ENCODE measurements at regions not wholly inside any gene's neighbourhood (a gene's known extent, or its start where the extent isn't known, plus 50 kb on each side); places are given as distances from the start of the nearest gene placed in this dataset.

- Mint-ChIP-seq H3K4me1 (ENCODE audit: insufficient read depth, unreplicated experiment) (no peaks in the 10 kb centered on the region), H3K36me3 (ENCODE audit: insufficient read depth, unreplicated experiment) (no peaks in the 10 kb centered on the region), H3K4me3 (ENCODE audit: unreplicated experiment) (peak overlapping the region; percentile 43), H3K27me3 (ENCODE audit: insufficient read depth, unreplicated experiment) (peaks cover 38% of the 10 kb centered on the region), H3K27ac (ENCODE audit: low read depth, unreplicated experiment) (no peak overlapping the region), H3K9me3 (ENCODE audit: unreplicated experiment) (no peaks in the 10 kb centered on the region)
- POLR2A ChIA-PET: no interaction called here
- BruUV-seq (replicated peaks): no TSS peak
- TF ChIP-seq CTCF (IDR thresholded peaks at IDR 0.05; ENCODE audit: unreplicated experiment): no peak
- DNase-seq (ENCODE audit: unreplicated experiment): peak; percentile 14
- intact Hi-C loops (cut with micrococcal nuclease): no loop called here
- CTCF ChIA-PET: interaction anchor here (0.6 kb wide), 1 partner anchor 13 kb away, joined by 3 read pairs; no protein-coding TSS in a partner anchor
Observed at GRCh38 chr18:34493099-34493544, 217.0 kb upstream of the DTNA start.

GRCh38 chr18:34493566-34494358 lies 216.3 kb upstream of the DTNA start:
- Mint-ChIP-seq H3K27me3 (ENCODE audit: insufficient read depth, unreplicated experiment) (peaks cover 38% of the 10 kb centered on the region), H3K9me3 (ENCODE audit: unreplicated experiment) (no peaks in the 10 kb centered on the region), H3K4me1 (ENCODE audit: insufficient read depth, unreplicated experiment) (no peaks in the 10 kb centered on the region), H3K27ac (ENCODE audit: low read depth, unreplicated experiment) (no peak overlapping the region), H3K4me3 (ENCODE audit: unreplicated experiment) (peak overlapping the region; percentile 43), H3K36me3 (ENCODE audit: insufficient read depth, unreplicated experiment) (no peaks in the 10 kb centered on the region)
- POLR2A ChIA-PET: no interaction called here
- no peak for TF ChIP-seq CTCF (IDR thresholded peaks at IDR 0.05; ENCODE audit: unreplicated experiment)
- BruUV-seq (replicated peaks): no TSS peak
- CTCF ChIA-PET: no interaction called here
- DNase-seq (ENCODE audit: unreplicated experiment): no peak
- intact Hi-C loops (cut with micrococcal nuclease): no loop called here

GRCh38 chr18:34494359-34494696 lies 215.8 kb upstream of the DTNA start:
- Mint-ChIP-seq H3K27me3 (ENCODE audit: insufficient read depth, unreplicated experiment) (peaks cover 36% of the 10 kb centered on the region), H3K4me3 (ENCODE audit: unreplicated experiment) (no peak overlapping the region), H3K9me3 (ENCODE audit: unreplicated experiment) (no peaks in the 10 kb centered on the region), H3K36me3 (ENCODE audit: insufficient read depth, unreplicated experiment) (no peaks in the 10 kb centered on the region), H3K4me1 (ENCODE audit: insufficient read depth, unreplicated experiment) (no peaks in the 10 kb centered on the region), H3K27ac (ENCODE audit: low read depth, unreplicated experiment) (no peak overlapping the region)
- no peak for DNase-seq (ENCODE audit: unreplicated experiment)
- BruUV-seq (replicated peaks): no TSS peak
- ChIA-PET POLR2A (no interaction called here), CTCF (no interaction called here)
- TF ChIP-seq CTCF (IDR thresholded peaks at IDR 0.05; ENCODE audit: unreplicated experiment): no peak
- intact Hi-C loops (cut with micrococcal nuclease): no loop called here

- TF ChIP-seq CTCF (IDR thresholded peaks at IDR 0.05; ENCODE audit: unreplicated experiment): no peak
- POLR2A ChIA-PET: no interaction called here
Observed at GRCh38 chr18:34495506-34495905, 214.6 kb upstream of the DTNA start.

More at GRCh38 chr18:34495506-34495905, 214.6 kb upstream of the DTNA start:
- no peak for DNase-seq (ENCODE audit: unreplicated experiment)
- no peaks in the 10 kb centered on the region for H3K36me3 Mint-ChIP-seq (ENCODE audit: insufficient read depth, unreplicated experiment)
- intact Hi-C loops (cut with micrococcal nuclease): no loop called here
- no TSS peak for BruUV-seq (replicated peaks)
- H3K9me3 Mint-ChIP-seq (ENCODE audit: unreplicated experiment): no peaks in the 10 kb centered on the region
- H3K27ac Mint-ChIP-seq (ENCODE audit: low read depth, unreplicated experiment): no peak overlapping the region
- CTCF ChIA-PET: no interaction called here
- H3K27me3 Mint-ChIP-seq (ENCODE audit: insufficient read depth, unreplicated experiment): peaks cover 30% of the 10 kb centered on the region
- H3K4me1 Mint-ChIP-seq (ENCODE audit: insufficient read depth, unreplicated experiment): no peaks in the 10 kb centered on the region
- H3K4me3 Mint-ChIP-seq (ENCODE audit: unreplicated experiment): no peak overlapping the region
